ENCODE measurements at regions not wholly inside any gene's neighbourhood (a gene's known extent, or its start where the extent isn't known, plus 50 kb on each side); places are given as distances from the start of the nearest gene placed in this dataset.

DNA sequence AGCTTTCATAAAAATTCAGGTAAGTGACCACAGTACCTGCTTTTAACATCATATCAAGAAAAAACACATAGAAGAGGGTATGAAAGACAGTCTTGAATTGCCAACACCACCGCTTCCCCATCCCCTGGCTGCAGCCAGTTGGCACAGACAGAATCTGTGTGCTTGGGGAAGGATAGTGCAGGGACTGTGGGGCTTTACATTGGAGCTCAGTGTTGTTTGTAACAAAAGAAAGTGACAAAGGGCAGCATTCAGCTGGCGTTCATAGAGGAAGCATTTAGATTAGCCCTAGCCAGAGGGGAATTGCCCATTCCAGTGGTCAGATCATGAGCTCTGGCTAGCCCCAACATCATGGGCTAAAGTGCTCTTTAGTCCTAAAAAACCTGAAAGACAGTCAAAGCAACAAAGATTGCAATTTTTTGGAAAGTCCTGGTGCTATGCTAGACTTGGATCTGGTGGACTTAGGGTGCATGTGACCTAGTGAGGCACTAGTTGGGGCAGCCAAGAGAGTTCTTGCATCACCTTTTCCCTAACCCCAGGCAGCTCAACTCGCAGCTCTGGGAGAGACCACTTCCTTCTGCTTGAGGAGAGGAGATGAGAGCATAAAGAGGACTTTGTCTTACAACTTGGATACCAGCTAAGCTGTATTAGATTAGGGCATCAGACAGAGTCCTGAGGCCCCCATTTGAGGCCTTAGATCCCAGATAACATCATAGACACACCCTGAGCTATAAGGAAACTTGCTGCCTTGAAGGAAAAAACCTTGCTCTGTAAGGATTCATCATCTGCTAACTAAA is 1602.4 kb upstream of the ADGRL3 start:
- Histone ChIP-seq H3K4me3 (no peak overlapping the region), H3K4me1 (no peaks in the 10 kb centered on the region), H3K27ac (no peak overlapping the region), H3K9me3 (peaks cover 0 to 8% (median 0%) of the 10 kb centered on the region in 12 donors), H3K36me3 (no peaks in the 10 kb centered on the region), H3K27me3 (no peaks in the 10 kb centered on the region)
- TF ChIP-seq, protein P1, sequence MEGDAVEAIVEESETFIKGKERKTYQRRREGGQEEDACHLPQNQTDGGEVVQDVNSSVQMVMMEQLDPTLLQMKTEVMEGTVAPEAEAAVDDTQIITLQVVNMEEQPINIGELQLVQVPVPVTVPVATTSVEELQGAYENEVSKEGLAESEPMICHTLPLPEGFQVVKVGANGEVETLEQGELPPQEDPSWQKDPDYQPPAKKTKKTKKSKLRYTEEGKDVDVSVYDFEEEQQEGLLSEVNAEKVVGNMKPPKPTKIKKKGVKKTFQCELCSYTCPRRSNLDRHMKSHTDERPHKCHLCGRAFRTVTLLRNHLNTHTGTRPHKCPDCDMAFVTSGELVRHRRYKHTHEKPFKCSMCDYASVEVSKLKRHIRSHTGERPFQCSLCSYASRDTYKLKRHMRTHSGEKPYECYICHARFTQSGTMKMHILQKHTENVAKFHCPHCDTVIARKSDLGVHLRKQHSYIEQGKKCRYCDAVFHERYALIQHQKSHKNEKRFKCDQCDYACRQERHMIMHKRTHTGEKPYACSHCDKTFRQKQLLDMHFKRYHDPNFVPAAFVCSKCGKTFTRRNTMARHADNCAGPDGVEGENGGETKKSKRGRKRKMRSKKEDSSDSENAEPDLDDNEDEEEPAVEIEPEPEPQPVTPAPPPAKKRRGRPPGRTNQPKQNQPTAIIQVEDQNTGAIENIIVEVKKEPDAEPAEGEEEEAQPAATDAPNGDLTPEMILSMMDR (IDR thresholded peaks at IDR 0.05), result no peak
- no peak for ATAC-seq
- WGBS, 4 donors, result 55 to 67% (median 59%) methylated on average over 3 of the region's 3 CpGs
- intact Hi-C loops (cut with DNase I), result no loop called here
- no peak for DNase-seq

DNA sequence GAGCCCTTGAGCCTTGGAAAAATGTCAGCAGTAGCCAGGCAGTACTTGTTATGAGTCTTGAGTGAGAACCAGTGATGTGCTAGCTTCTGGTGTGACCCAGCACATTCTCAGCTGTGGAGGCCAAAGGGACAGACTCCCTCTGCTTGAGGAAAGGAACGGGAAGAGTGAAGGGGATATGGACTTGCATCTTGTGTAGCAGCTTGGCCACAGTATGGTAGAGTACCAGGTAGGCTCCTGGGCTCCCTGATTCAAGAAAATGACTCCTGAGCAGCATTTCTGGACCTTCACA is 1601.9 kb upstream of the ADGRL3 start:
- Histone ChIP-seq H3K27me3 (no peaks in the 10 kb centered on the region), H3K4me1 (no peaks in the 10 kb centered on the region), H3K4me3 (no peak overlapping the region), H3K27ac (no peak overlapping the region), H3K36me3 (no peaks in the 10 kb centered on the region), H3K9me3 (peaks cover 0 to 5% (median 0%) of the 10 kb centered on the region in 12 donors)
- DNase-seq (no peak), ATAC-seq (no peak)
- intact Hi-C loops (cut with DNase I), result no loop called here
- WGBS, 4 donors, result 59 to 81% (median 69%) methylated on average over 1 of the region's 1 CpG
- TF ChIP-seq, protein P1 (IDR thresholded peaks at IDR 0.05), result no peak
- TF ChIP-seq POLR2A (IDR thresholded peaks at IDR 0.05), result no peak

DNA sequence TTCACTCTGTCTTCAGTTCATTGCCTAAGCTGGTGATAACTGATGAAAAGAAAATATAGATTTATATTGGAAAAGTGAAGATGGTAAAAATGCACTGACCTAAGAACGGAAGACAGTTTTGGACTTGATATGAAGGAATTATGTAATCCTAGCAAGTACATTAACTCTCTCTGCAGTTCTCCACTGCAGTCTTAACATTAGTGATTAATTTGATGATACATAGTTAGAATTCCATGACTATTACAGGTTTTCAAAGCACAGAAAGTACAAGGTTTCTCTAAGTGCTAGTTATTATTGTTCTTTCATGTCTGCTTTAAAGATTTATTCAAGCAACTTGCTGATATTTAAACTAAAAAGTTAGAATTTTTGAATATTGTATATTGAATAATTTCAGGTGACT is 1591.7 kb upstream of the ADGRL3 start:
- Histone ChIP-seq H3K4me1 (peaks cover 0 to 4% (median 0%) of the 10 kb centered on the region in 12 donors), H3K27me3 (no peaks in the 10 kb centered on the region), H3K27ac (no peak overlapping the region), H3K9me3 (no peaks in the 10 kb centered on the region), H3K36me3 (no peaks in the 10 kb centered on the region), H3K4me3 (no peak overlapping the region)
- ATAC-seq (no peak), DNase-seq (no peak)
- WGBS, 4 donors, result 26 to 59% (median 39%) methylated on average over 1 of the region's 1 CpG
- no peak for TF ChIP-seq POLR2A (IDR thresholded peaks at IDR 0.05)
- TF ChIP-seq, protein P1 (IDR thresholded peaks at IDR 0.05), result no peak
- intact Hi-C loops (cut with DNase I), result no loop called here

DNA sequence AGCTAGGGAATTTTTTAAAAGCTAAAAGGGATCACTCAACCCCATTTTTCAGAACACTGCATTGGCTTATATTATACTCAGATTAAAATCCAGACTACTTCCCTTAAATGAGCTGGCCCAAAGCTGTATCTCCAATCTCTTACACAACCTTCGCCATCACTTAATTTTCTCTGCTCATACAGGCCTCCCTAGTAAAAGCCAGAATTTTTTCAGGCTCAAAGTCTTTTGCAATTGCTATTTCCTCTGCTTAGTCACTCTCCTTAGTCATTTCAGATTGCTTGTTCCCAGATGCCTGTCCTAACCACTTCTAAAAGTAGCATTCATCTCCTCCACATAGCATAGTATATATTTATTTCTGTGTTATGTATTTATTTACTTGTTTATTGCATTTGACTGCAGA is 1587.9 kb upstream of the ADGRL3 start:
- Histone ChIP-seq H3K27me3 (no peaks in the 10 kb centered on the region), H3K4me3 (no peak overlapping the region), H3K36me3 (no peaks in the 10 kb centered on the region), H3K4me1 (peaks cover 0 to 4% (median 0%) of the 10 kb centered on the region in 12 donors), H3K27ac (no peak overlapping the region), H3K9me3 (no peaks in the 10 kb centered on the region)
- ATAC-seq (peak in 1 of 4 donors; percentile 31), DNase-seq (no peak)
- 66 to 81% (median 75%) methylated on average over 1 of the region's 1 CpG for WGBS, 4 donors
- TF ChIP-seq POLR2A (IDR thresholded peaks at IDR 0.05), result no peak
- TF ChIP-seq, protein P1 (IDR thresholded peaks at IDR 0.05), result no peak
- intact Hi-C loops (cut with DNase I), result no loop called here

Data from heart left ventricle (tissue), 16 donors.